ENCODE measurements at regions not wholly inside any gene's neighbourhood (a gene's known extent, or its start where the extent isn't known, plus 50 kb on each side); places are given as distances from the start of the nearest gene placed in this dataset.

DNA sequence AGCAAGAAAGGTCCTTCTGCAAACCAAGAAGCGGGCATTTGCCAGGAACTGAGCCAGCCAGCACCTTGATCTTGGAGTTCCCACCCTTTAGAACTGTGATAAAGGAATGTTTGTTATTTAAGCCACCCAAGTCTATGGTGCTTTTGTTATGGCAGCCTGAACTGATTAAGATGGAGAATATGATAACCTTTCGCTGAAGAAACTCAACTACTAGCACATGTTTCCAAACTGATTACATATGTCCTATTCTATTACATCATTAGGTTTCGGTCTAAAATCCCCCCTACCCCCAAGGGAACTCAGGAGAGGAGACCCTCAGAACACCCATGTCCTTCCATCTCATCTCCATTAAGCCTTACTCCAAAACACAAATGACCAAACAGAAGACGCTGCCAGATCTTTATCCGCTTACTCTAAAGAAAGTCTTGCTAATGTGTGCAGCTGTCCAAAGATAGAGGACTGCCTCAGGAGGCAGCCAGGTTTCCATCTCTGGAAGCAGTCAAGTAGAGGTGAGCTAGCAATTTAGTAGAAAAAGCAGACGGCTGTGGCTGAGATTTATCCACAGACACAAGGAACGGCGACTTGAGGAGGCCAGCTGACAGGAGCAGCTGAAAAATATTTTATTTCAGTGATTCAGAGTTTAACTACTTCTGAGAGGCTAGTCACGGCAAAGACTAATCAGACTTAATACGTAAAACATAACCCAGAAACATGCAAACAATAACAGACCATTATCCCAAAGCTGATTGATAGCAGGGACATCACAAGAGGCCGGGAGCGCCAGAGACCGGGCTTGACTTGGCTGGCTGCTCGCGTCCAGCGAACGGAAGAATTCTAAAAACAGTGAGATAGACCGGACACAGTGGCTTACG lies 611.4 kb upstream of the CDH5 start:
- TF ChIP-seq NR1H2 (CRISPR knock-in tag; IDR thresholded peaks at IDR 0.05) (no peak), CTCF (IDR thresholded peaks at IDR 0.05) (no peak), FOXP1 (CRISPR knock-in tag; IDR thresholded peaks at IDR 0.05; ENCODE audit: borderline replicate concordance) (no peak), NR3C1 (CRISPR knock-in tag; conservative IDR thresholded peaks at IDR 0.05; ENCODE audit: low read depth) (no peak), STAT6 (CRISPR knock-in tag; conservative IDR thresholded peaks at IDR 0.05; ENCODE audit: low read depth) (no peak), ATF3 (CRISPR knock-in tag; conservative IDR thresholded peaks at IDR 0.05) (no peak)

Data from WTC11 (cell line).